ENCODE measurements at regions not wholly inside any gene's neighbourhood (a gene's known extent, or its start where the extent isn't known, plus 50 kb on each side); places are given as distances from the start of the nearest gene placed in this dataset.

DNA sequence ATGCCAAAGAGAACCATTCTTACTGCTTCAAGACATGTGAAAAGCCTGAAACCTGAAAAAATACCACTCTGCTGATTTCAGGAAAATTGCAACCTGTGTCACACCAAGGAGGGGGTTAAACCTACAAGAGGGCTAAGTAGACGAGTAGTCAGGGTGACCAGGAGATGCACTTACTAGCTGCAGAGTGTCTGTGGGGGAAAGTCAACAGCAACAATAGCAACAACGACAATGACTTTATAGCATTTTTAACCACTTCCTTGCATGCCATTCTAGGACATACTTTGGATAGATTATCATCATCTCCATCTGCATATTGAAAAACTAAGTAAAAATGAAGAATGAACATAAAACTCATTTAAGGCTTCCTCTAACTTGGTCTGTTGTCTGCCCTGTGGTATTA, 902.7 kb downstream of the BCL11B start (continued):
- TF ChIP-seq ZNF121 (CRISPR knock-in tag; IDR thresholded peaks at IDR 0.05) (no peak), GABPB1 (CRISPR knock-in tag; IDR thresholded peaks at IDR 0.05) (no peak), EMX1 (CRISPR knock-in tag; IDR thresholded peaks at IDR 0.05) (no peak), FOXJ3 (CRISPR knock-in tag; IDR thresholded peaks at IDR 0.05; ENCODE audit: borderline replicate concordance) (no peak), SMAD3 (CRISPR knock-in tag; IDR thresholded peaks at IDR 0.05; ENCODE audit: borderline replicate concordance) (no peak)
- TF ChIP-seq, protein P1, sequence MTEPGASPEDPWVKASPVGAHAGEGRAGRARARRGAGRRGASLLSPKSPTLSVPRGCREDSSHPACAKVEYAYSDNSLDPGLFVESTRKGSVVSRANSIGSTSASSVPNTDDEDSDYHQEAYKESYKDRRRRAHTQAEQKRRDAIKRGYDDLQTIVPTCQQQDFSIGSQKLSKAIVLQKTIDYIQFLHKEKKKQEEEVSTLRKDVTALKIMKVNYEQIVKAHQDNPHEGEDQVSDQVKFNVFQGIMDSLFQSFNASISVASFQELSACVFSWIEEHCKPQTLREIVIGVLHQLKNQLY (CRISPR knock-in tag; IDR thresholded peaks at IDR 0.05): no peak
- TF ChIP-seq, protein P2, sequence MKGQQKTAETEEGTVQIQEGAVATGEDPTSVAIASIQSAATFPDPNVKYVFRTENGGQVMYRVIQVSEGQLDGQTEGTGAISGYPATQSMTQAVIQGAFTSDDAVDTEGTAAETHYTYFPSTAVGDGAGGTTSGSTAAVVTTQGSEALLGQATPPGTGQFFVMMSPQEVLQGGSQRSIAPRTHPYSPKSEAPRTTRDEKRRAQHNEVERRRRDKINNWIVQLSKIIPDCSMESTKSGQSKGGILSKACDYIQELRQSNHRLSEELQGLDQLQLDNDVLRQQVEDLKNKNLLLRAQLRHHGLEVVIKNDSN (CRISPR knock-in tag; IDR thresholded peaks at IDR 0.05): no peak

DNA sequence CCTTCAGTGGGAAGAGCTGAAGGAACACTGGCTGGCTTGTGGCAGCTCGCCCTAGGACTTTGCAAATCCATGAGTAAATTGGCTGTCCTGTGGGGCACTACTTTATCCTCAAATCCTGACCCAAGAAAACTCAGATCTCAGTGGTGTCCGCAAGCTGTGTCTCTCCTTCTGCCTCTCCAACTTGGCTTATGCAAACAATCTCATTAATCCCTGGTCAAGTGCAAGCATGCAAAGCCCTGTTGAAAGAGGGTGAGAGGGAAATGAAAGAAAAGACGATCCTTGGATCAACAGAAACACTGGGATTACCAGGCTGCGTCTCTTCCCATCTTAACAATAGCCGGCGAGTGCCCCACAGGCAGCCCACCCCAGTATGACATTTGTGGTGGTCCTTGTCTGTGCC, 901.6 kb downstream of the BCL11B start:
- Mint-ChIP-seq H3K27ac (no peak overlapping the region), H3K36me3 (peaks cover 24% of the 10 kb centered on the region), H3K27me3 (ENCODE audit: low read depth) (no peaks in the 10 kb centered on the region), H3K9me3 (peaks cover 42% of the 10 kb centered on the region), H3K4me3 (no peak overlapping the region), H3K4me1 (peaks cover 9% of the 10 kb centered on the region)
- no peak for DNase-seq (ENCODE audit: low spot score)
- ChIA-PET CTCF (no interaction called here), POLR2A (no interaction called here)
- TF ChIP-seq, protein P3, sequence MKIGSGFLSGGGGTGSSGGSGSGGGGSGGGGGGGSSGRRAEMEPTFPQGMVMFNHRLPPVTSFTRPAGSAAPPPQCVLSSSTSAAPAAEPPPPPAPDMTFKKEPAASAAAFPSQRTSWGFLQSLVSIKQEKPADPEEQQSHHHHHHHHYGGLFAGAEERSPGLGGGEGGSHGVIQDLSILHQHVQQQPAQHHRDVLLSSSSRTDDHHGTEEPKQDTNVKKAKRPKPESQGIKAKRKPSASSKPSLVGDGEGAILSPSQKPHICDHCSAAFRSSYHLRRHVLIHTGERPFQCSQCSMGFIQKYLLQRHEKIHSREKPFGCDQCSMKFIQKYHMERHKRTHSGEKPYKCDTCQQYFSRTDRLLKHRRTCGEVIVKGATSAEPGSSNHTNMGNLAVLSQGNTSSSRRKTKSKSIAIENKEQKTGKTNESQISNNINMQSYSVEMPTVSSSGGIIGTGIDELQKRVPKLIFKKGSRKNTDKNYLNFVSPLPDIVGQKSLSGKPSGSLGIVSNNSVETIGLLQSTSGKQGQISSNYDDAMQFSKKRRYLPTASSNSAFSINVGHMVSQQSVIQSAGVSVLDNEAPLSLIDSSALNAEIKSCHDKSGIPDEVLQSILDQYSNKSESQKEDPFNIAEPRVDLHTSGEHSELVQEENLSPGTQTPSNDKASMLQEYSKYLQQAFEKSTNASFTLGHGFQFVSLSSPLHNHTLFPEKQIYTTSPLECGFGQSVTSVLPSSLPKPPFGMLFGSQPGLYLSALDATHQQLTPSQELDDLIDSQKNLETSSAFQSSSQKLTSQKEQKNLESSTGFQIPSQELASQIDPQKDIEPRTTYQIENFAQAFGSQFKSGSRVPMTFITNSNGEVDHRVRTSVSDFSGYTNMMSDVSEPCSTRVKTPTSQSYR (CRISPR knock-in tag; IDR thresholded peaks at IDR 0.05): no peak
- TF ChIP-seq TP53 (CRISPR knock-in tag; IDR thresholded peaks at IDR 0.05) (no peak), GABPB1 (CRISPR knock-in tag; IDR thresholded peaks at IDR 0.05) (no peak), ZNF671 (CRISPR knock-in tag; IDR thresholded peaks at IDR 0.05) (no peak), ZNF263 (CRISPR knock-in tag; IDR thresholded peaks at IDR 0.05; ENCODE audit: low read depth) (no peak), TEAD1 (CRISPR knock-in tag; IDR thresholded peaks at IDR 0.05) (no peak), NR1H2 (CRISPR knock-in tag; IDR thresholded peaks at IDR 0.05) (no peak), NR3C1 (CRISPR knock-in tag; conservative IDR thresholded peaks at IDR 0.05; ENCODE audit: low read depth) (no peak), CREM (CRISPR knock-in tag; IDR thresholded peaks at IDR 0.05) (no peak), JAZF1 (CRISPR knock-in tag; IDR thresholded peaks at IDR 0.05) (no peak), ZNF317 (CRISPR knock-in tag; IDR thresholded peaks at IDR 0.05; ENCODE audit: borderline replicate concordance, low read depth) (no peak), RELA (CRISPR knock-in tag; IDR thresholded peaks at IDR 0.05; ENCODE audit: borderline replicate concordance) (no peak), NFE2L1 (CRISPR knock-in tag; IDR thresholded peaks at IDR 0.05) (no peak)
- TF ChIP-seq, protein P4, sequence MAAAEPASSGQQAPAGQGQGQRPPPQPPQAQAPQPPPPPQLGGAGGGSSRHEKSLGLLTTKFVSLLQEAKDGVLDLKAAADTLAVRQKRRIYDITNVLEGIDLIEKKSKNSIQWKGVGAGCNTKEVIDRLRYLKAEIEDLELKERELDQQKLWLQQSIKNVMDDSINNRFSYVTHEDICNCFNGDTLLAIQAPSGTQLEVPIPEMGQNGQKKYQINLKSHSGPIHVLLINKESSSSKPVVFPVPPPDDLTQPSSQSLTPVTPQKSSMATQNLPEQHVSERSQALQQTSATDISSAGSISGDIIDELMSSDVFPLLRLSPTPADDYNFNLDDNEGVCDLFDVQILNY (CRISPR knock-in tag; IDR thresholded peaks at IDR 0.05): no peak
- TF ChIP-seq, protein P5, sequence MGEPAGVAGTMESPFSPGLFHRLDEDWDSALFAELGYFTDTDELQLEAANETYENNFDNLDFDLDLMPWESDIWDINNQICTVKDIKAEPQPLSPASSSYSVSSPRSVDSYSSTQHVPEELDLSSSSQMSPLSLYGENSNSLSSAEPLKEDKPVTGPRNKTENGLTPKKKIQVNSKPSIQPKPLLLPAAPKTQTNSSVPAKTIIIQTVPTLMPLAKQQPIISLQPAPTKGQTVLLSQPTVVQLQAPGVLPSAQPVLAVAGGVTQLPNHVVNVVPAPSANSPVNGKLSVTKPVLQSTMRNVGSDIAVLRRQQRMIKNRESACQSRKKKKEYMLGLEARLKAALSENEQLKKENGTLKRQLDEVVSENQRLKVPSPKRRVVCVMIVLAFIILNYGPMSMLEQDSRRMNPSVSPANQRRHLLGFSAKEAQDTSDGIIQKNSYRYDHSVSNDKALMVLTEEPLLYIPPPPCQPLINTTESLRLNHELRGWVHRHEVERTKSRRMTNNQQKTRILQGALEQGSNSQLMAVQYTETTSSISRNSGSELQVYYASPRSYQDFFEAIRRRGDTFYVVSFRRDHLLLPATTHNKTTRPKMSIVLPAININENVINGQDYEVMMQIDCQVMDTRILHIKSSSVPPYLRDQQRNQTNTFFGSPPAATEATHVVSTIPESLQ (CRISPR knock-in tag; IDR thresholded peaks at IDR 0.05): no peak
- TF ChIP-seq, protein P6, sequence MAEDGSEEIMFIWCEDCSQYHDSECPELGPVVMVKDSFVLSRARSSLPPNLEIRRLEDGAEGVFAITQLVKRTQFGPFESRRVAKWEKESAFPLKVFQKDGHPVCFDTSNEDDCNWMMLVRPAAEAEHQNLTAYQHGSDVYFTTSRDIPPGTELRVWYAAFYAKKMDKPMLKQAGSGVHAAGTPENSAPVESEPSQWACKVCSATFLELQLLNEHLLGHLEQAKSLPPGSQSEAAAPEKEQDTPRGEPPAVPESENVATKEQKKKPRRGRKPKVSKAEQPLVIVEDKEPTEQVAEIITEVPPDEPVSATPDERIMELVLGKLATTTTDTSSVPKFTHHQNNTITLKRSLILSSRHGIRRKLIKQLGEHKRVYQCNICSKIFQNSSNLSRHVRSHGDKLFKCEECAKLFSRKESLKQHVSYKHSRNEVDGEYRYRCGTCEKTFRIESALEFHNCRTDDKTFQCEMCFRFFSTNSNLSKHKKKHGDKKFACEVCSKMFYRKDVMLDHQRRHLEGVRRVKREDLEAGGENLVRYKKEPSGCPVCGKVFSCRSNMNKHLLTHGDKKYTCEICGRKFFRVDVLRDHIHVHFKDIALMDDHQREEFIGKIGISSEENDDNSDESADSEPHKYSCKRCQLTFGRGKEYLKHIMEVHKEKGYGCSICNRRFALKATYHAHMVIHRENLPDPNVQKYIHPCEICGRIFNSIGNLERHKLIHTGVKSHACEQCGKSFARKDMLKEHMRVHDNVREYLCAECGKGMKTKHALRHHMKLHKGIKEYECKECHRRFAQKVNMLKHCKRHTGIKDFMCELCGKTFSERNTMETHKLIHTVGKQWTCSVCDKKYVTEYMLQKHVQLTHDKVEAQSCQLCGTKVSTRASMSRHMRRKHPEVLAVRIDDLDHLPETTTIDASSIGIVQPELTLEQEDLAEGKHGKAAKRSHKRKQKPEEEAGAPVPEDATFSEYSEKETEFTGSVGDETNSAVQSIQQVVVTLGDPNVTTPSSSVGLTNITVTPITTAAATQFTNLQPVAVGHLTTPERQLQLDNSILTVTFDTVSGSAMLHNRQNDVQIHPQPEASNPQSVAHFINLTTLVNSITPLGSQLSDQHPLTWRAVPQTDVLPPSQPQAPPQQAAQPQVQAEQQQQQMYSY (CRISPR knock-in tag; IDR thresholded peaks at IDR 0.05): no peak
- no peak for ATAC-seq

Measured in WTC11 (cell line).